GM12865 (cell line): ENCODE measurements at regions not wholly inside any gene's neighbourhood (a gene's known extent, or its start where the extent isn't known, plus 50 kb on each side); places are given as distances from the start of the nearest gene placed in this dataset.

Source experiments
- DNase-seq: peaks from one replicate; pipeline ENCODE4 v3.0.0; 2010; ENCODE audit warnings: low read depth
- H3K4me3 ChIP-seq: 2 replicates; pipeline ENCODE4 v1.5.1; 2011; ENCODE audit warnings: mild to moderate bottlenecking, low read depth, low read length, control low read depth
- CTCF ChIP-seq: IDR thresholded peaks from 2 replicates; pipeline ENCODE4 v1.5.1; 2011; ENCODE audit warnings: low read length, control low read depth, low read depth, inconsistent platforms; ENCODE audit not compliant: insufficient read depth; ENCODE audit errors: missing control alignments

- no peak overlapping the region for H3K4me3 ChIP-seq
- no peak for DNase-seq
- TF ChIP-seq CTCF = no peak
Observed at GRCh38 chr6:50936277-50936681, 117.6 kb downstream of the TFAP2B start.

GRCh38 chr6:50939931-50940330 is 121.3 kb downstream of the TFAP2B start:
- no peak for TF ChIP-seq CTCF
- no peak for DNase-seq
- no peak overlapping the region for H3K4me3 ChIP-seq

GRCh38 chr6:50945789-50946188 is 127.1 kb downstream of the TFAP2B start:
- H3K4me3 ChIP-seq = no peak overlapping the region
- DNase-seq = no peak
- TF ChIP-seq CTCF = no peak

DNA sequence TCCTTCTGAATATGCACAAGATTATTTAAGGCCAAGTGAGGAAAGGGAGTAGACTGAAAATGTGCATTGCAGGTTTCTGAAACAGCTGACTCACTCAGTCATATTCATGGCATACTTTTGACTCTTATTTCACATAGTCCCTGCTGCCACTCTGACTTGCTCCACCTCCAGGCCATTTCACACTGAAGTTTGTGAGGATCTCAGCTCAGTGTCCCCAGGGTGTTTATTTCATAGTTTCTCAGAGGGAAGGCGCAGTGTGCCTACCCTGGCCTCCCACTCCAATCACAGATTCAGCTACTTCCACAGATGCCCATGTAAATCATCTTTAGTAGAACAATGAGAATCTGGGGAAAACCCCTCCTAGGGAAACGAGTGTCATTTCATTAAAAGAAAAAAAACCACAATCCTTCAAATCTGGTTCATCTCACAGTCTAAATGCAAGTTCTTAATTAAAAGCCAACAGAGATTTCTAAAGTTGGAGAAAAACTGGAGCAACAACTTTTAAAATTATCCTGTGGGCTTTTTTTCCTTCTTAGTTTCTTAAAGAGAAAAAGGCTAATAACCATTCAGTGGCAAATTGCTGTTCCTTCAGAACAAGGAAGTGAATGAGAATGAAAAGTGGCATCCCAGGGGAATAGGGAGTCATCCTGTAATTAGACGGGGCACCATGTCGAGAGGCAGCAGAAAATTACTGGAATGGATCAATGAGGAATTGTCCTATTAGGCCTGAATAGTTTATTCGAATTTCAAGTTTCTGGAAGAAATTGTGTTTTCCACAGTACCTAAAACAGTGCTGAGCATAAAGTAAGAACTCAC is 133.6 kb downstream of the TFAP2B start:
- TF ChIP-seq CTCF = no peak

GRCh38 chr6:50956014-50956413 is 137.3 kb downstream of the TFAP2B start:
- DNase-seq = no peak
- no peak overlapping the region for H3K4me3 ChIP-seq
- no peak for TF ChIP-seq CTCF

More for the DNA sequence above, 133.6 kb downstream of the TFAP2B start:
- DNase-seq = peak; percentile 2
- H3K4me3 ChIP-seq = no peak overlapping the region

DNA sequence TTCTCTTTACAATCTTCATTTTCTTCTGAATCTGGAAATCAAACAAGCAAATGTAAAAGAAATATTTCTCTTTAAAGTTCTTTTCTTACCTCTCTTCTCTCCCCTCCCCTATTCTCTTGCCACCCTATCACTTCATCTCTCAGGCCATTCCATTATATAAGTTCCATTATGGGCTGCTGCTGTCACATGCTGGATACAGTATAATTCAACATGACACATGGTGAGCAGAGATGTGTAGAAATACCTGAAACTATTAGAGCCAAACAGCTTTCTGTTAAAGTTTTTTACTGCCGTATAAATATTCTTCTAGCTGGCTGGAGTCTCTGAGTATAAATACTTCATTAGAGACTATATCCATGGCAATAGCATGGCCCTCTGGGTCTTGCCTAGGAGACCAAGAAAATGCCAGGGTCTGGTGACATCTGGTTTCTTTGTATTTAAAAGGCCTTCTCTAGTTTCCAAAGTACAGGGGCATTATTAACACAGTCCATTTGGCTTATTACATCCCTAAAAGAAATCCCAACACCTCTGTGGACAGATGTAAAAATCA is 139.6 kb downstream of the TFAP2B start:
- no peak for DNase-seq
- H3K4me3 ChIP-seq = no peak overlapping the region
- TF ChIP-seq CTCF = no peak
